Suprapubic skin (tissue), 3 donors: ENCODE measurements at regions not wholly inside any gene's neighbourhood (a gene's known extent, or its start where the extent isn't known, plus 50 kb on each side); places are given as distances from the start of the nearest gene placed in this dataset.
"Not testable (repeated sequence)": the region's sequence is repeated elsewhere in the genome, so short reads cannot be mapped to it uniquely, and the experiment has no call there.

Experiments
- CTCF ChIP-seq, 2 donors: fragments of 200-600 bp in 1 of 2; fragments of 450-650 bp in 1 of 2; sonication (generic) in 1 of 2; IDR thresholded peaks; one replicate each; pipeline ENCODE4 v1.5.1; 2016 to 2019; ENCODE audit warnings: antibody characterized with exemption in 2 of 2, mild to moderate bottlenecking in 1 of 2, moderate library complexity in 1 of 2
- EP300 ChIP-seq: sonication (generic); formaldehyde crosslinking; IDR thresholded peaks from one replicate; pipeline ENCODE4 v1.6.1; 2017; ENCODE audit warnings: antibody characterized with exemption
- POLR2A ChIP-seq, 2 donors: fragments of 450-650 bp; IDR thresholded peaks; one replicate each; pipeline ENCODE4 v1.6.1; 2017; ENCODE audit warnings: antibody characterized with exemption in 2 of 2, mild to moderate bottlenecking in 2 of 2, moderate library complexity in 2 of 2

GRCh38 chr4:131011961-131012360 lies 1916.0 kb downstream of the C4orf33 start:
- TF ChIP-seq CTCF (IDR thresholded peaks at IDR 0.05); POLR2A (IDR thresholded peaks at IDR 0.05); EP300: not testable (repeated sequence)
